ENCODE measurements at regions not wholly inside any gene's neighbourhood (a gene's known extent, or its start where the extent isn't known, plus 50 kb on each side); places are given as distances from the start of the nearest gene placed in this dataset.

DNA sequence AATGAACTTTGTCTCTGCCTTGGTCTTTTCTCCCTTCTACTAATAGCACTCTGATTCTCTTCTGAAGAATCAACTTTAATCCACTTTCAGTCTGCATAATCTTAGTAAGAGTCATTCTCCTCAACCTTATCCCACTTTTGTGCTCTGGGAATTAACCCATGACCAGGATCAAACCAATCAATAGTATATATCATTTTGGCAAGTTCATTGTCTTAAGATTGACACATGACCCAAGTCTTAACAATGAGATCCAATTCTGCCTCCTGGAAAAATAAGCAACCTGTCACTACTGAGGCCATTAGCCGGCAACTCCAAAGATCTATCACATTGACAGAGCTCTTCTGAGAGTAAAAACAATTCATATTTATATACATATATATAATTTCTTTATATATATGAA, 1358.4 kb upstream of the ADGRL3 start:
- H3K4me1 ChIP-seq = no peaks in the 10 kb centered on the region
- no peak overlapping the region for H3K27ac ChIP-seq
- no peaks in the 10 kb centered on the region for H3K36me3 ChIP-seq
- DNase-seq = no peak
- TF ChIP-seq, protein P1, sequence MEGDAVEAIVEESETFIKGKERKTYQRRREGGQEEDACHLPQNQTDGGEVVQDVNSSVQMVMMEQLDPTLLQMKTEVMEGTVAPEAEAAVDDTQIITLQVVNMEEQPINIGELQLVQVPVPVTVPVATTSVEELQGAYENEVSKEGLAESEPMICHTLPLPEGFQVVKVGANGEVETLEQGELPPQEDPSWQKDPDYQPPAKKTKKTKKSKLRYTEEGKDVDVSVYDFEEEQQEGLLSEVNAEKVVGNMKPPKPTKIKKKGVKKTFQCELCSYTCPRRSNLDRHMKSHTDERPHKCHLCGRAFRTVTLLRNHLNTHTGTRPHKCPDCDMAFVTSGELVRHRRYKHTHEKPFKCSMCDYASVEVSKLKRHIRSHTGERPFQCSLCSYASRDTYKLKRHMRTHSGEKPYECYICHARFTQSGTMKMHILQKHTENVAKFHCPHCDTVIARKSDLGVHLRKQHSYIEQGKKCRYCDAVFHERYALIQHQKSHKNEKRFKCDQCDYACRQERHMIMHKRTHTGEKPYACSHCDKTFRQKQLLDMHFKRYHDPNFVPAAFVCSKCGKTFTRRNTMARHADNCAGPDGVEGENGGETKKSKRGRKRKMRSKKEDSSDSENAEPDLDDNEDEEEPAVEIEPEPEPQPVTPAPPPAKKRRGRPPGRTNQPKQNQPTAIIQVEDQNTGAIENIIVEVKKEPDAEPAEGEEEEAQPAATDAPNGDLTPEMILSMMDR (IDR thresholded peaks at IDR 0.05) = no peak
- H3K27me3 ChIP-seq = no peaks in the 10 kb centered on the region
- no peak overlapping the region for H3K4me3 ChIP-seq
- no peaks in the 10 kb centered on the region for H3K9me3 ChIP-seq
- no peak for ATAC-seq
- intact Hi-C loops (cut with DNase I) = no loop called here

DNA sequence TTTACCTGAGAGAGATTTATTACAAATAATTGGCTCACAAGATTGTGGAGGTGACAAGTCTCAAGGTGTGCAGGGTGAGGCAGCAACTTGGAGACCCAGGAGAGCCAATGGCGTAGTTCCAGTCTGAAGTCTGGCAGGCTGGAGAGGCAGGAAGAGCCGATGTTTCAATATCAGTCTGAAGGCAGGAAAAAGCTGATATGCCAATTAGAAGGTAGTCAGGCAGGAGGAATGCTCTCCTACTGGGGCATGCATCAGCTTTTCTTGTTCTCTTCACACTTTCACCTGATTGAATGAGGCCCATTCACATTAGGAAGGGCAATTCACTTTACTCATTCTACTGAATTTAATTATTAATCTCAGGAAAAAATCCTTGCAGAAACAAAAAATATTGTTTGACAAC, 1351.7 kb upstream of the ADGRL3 start:
- no peak overlapping the region for H3K4me3 ChIP-seq
- H3K9me3 ChIP-seq = no peaks in the 10 kb centered on the region
- H3K27me3 ChIP-seq = no peaks in the 10 kb centered on the region
- no peak overlapping the region for H3K27ac ChIP-seq
- DNase-seq (no peak), ATAC-seq (no peak)
- no peaks in the 10 kb centered on the region for H3K36me3 ChIP-seq
- TF ChIP-seq, protein P1 (IDR thresholded peaks at IDR 0.05) = no peak
- H3K4me1 ChIP-seq = no peaks in the 10 kb centered on the region
- intact Hi-C loops (cut with DNase I) = no loop called here

DNA sequence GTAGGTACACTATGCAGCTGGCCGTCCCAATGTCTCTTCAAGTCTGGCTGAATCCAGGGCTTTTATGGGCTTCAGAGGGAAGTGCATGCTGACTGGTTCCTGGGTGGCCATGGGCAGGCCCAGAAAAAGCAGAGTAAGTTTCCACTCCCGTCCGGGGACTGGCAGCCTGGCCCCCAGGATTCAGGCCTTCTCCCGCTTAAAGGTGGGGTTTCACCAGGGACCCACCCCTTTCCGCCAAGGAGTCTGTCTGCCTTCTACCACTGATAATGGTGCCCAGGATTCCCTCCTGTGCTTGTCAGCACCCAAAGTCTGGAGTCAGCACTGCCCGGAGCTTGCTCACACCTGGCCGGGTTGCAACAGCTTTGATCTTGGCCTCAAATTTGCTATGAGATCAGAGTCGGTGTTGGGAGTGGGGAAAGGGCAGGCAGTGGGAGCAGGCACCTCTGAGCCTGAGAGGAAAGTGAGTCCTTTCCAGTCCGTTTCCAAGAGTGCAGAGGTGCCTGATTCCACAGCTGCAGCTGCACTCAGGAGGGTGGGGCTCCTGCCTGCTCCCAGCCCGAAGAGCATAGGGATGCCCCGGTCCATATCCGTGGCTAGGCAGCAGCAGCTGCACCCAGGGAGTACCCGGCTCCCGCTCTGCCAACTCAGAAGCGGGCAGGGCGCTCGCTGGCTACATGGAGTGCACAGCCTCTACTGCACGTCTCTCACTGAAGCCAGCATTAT, 1344.3 kb upstream of the ADGRL3 start:
- H3K27me3 ChIP-seq = no peaks in the 10 kb centered on the region
- H3K27ac ChIP-seq = no peak overlapping the region
- H3K9me3 ChIP-seq = no peaks in the 10 kb centered on the region
- H3K4me3 ChIP-seq = no peak overlapping the region
- no peaks in the 10 kb centered on the region for H3K36me3 ChIP-seq
- intact Hi-C loops (cut with DNase I) = no loop called here
- H3K4me1 ChIP-seq = no peaks in the 10 kb centered on the region
- TF ChIP-seq, protein P1 (IDR thresholded peaks at IDR 0.05) = no peak
- DNase-seq = peak; percentile 49
- peak; percentile 35 for ATAC-seq

DNA sequence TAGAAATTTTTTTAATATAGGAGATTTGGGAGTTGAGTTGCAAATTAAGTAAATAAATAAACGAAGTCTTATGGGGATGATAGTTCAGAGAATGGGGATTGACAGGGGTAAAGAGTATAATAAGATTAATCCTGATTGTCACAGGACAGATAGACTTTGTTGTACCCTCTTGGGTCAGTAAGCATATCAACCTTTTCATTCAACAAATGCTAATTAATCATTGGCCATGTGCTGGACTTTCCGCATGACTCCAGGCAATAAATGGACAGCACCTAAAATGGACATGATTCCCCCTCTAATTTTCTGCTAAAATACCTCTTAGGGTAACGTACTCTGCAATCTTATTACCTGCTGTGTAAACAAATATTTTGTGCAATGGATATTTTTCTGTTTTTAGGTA, 1331.1 kb upstream of the ADGRL3 start:
- intact Hi-C loops (cut with DNase I) = no loop called here
- no peak for DNase-seq
- H3K4me3 ChIP-seq = no peak overlapping the region
- H3K36me3 ChIP-seq = no peaks in the 10 kb centered on the region
- H3K9me3 ChIP-seq = no peaks in the 10 kb centered on the region
- no peaks in the 10 kb centered on the region for H3K4me1 ChIP-seq
- H3K27me3 ChIP-seq = no peaks in the 10 kb centered on the region
- H3K27ac ChIP-seq = no peak overlapping the region
- ATAC-seq = no peak
- TF ChIP-seq, protein P1 (IDR thresholded peaks at IDR 0.05) = no peak

DNA sequence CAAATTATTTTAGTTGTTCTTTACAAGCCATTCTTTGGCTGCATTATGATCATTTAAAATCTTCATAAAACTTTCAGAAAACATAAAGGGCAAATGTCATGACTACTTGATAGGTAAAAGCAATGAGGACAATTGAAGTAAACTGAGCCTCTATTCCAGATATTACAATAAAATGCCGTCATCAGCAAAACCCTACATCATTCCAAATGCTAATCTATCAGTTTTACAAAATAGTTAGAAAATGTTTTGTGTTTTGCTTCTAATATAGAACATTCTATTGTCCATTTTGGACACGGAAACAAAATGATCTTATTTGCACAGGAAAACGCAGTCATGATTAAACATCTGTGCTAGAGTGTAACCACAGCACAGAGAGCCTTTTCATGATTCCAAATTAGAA, 1330.6 kb upstream of the ADGRL3 start:
- no peaks in the 10 kb centered on the region for H3K36me3 ChIP-seq
- H3K27ac ChIP-seq = no peak overlapping the region
- ATAC-seq = no peak
- TF ChIP-seq, protein P1 (IDR thresholded peaks at IDR 0.05) = no peak
- no peaks in the 10 kb centered on the region for H3K27me3 ChIP-seq
- no peaks in the 10 kb centered on the region for H3K9me3 ChIP-seq
- H3K4me1 ChIP-seq = no peaks in the 10 kb centered on the region
- intact Hi-C loops (cut with DNase I) = no loop called here
- no peak overlapping the region for H3K4me3 ChIP-seq
- no peak for DNase-seq

DNA sequence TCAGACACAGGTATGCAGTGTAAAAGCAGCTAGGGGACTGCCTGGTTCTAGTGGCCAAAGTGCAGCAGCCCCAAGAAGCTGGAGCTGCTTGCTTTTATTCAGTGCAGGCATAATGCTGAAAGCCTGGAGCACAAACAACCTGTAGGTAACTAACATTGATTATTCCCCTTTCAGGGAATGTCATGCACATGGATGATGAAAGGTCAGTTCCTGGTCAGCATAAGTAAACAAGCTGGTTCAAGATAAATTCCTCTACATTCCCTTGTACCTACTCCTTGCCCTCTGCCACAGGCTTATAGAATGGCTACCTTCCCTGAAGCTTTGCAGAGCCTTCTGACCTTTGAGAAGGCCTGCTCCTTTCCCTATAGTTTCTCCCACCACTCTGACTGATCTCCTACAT, 1318.5 kb upstream of the ADGRL3 start:
- Histone ChIP-seq H3K27me3 (no peaks in the 10 kb centered on the region), H3K27ac (no peak overlapping the region), H3K36me3 (no peaks in the 10 kb centered on the region), H3K9me3 (no peaks in the 10 kb centered on the region), H3K4me3 (no peak overlapping the region), H3K4me1 (no peaks in the 10 kb centered on the region)
- ATAC-seq (no peak), DNase-seq (no peak)
- intact Hi-C loops (cut with DNase I) = no loop called here
- TF ChIP-seq, protein P1 (IDR thresholded peaks at IDR 0.05) = no peak
